Neuronal stem cell (in vitro differentiated cells): ENCODE measurements at regions not wholly inside any gene's neighbourhood (a gene's known extent, or its start where the extent isn't known, plus 50 kb on each side); places are given as distances from the start of the nearest gene placed in this dataset.

Experiments
- DNase-seq: peaks from one replicate; pipeline ENCODE4 v3.0.0-alpha.2; 2013; ENCODE audit warnings: low spot score
- H2AFZ ChIP-seq: one replicate; pipeline ENCODE4 v1.6.1; 2013; ENCODE audit warnings: mild to moderate bottlenecking, low read length, inconsistent platforms
- H2AK5ac ChIP-seq: 2 replicates; pipeline ENCODE4 v1.6.1; 2013; ENCODE audit warnings: low read depth, mild to moderate bottlenecking, inconsistent platforms, low read length, moderate library complexity, mixed read lengths
- H2BK120ac ChIP-seq: 2 replicates; pipeline ENCODE4 v1.6.1; 2013; ENCODE audit warnings: low read depth, mild to moderate bottlenecking, inconsistent platforms, low read length, moderate library complexity, mixed read lengths
- H2BK12ac ChIP-seq: one replicate; pipeline ENCODE4 v1.6.1; 2013; ENCODE audit warnings: low read length, inconsistent platforms
- H2BK15ac ChIP-seq: 2 replicates; pipeline ENCODE4 v1.6.1; 2013; ENCODE audit warnings: mild to moderate bottlenecking, low read length, inconsistent platforms, mixed read lengths
- H2BK5ac ChIP-seq: one replicate; pipeline ENCODE4 v1.6.1; 2013; ENCODE audit warnings: inconsistent platforms, mild to moderate bottlenecking, low read length, moderate library complexity
- H3K14ac ChIP-seq: one replicate; pipeline ENCODE4 v1.6.1; 2013; ENCODE audit warnings: low read length, inconsistent platforms
- H3K18ac ChIP-seq: 2 replicates; pipeline ENCODE4 v1.6.1; 2013; ENCODE audit warnings: low read length, inconsistent platforms
- H3K23ac ChIP-seq: 2 replicates; pipeline ENCODE4 v1.6.1; 2013; ENCODE audit warnings: low read depth, mild to moderate bottlenecking, mixed read lengths, low read length, inconsistent platforms; ENCODE audit not compliant: poor library complexity
- H3K27ac ChIP-seq: replicated peaks from 3 replicates; pipeline ENCODE4 v1.5.1; 2013; ENCODE audit warnings: low read length, inconsistent platforms
- H3K27me3 ChIP-seq, 3 experiments: 2 replicates each; pipeline ENCODE4 v1.6.1; 2013; ENCODE audit warnings: low read length in 3 of 3, mild to moderate bottlenecking in 2 of 3, inconsistent platforms in 1 of 3, low read depth in 1 of 3, mixed read lengths in 1 of 3, moderate library complexity in 1 of 3; ENCODE audit not compliant: control insufficient read depth in 3 of 3, insufficient read depth in 3 of 3
- H3K36me3 ChIP-seq, 2 donors: replicated peaks in 1 of 2; 2 replicates each; pipeline ENCODE4 v1.6.1; 2013; ENCODE audit warnings: low read length in 2 of 2; ENCODE audit not compliant: control insufficient read depth in 2 of 2, insufficient read depth in 2 of 2
- H3K4ac ChIP-seq: 2 replicates; pipeline ENCODE4 v1.6.1; 2013; ENCODE audit warnings: inconsistent platforms, mild to moderate bottlenecking, low read length, moderate library complexity
- H3K4me1 ChIP-seq, 2 donors: 1 replicate in 1 of 2; 2 replicates in 1 of 2; pipeline ENCODE4 v1.6.1; 2013; ENCODE audit warnings: low read length in 2 of 2, low read depth in 1 of 2; ENCODE audit not compliant: control insufficient read depth in 2 of 2, insufficient read depth in 1 of 2
- H3K4me2 ChIP-seq: one replicate; pipeline ENCODE4 v1.6.1; 2013; ENCODE audit warnings: mild to moderate bottlenecking, low read length, inconsistent platforms; ENCODE audit not compliant: insufficient read depth, poor library complexity, severe bottlenecking
- H3K4me3 ChIP-seq, 2 donors: 2 replicates each; pipeline ENCODE4 v1.5.1; 2013; ENCODE audit warnings: low read length in 2 of 2, mild to moderate bottlenecking in 2 of 2, inconsistent platforms in 1 of 2, moderate library complexity in 1 of 2
- H3K79me1 ChIP-seq: one replicate; pipeline ENCODE4 v1.6.1; 2013; ENCODE audit warnings: low read depth, mild to moderate bottlenecking, inconsistent platforms, low read length, moderate library complexity
- H3K9ac ChIP-seq: one replicate; pipeline ENCODE4 v1.6.1; 2013; ENCODE audit warnings: mild to moderate bottlenecking, low read depth, low read length, inconsistent platforms; ENCODE audit not compliant: poor library complexity
- H3K9me3 ChIP-seq, 2 donors: replicated peaks in 1 of 2; 2 replicates each; pipeline versions ENCODE3 to v1.6.1; 2013; ENCODE audit warnings: low read length in 2 of 2, mild to moderate bottlenecking in 2 of 2, inconsistent platforms in 1 of 2, low read depth in 1 of 2, mixed read lengths in 1 of 2, moderate library complexity in 1 of 2; ENCODE audit not compliant: control insufficient read depth in 2 of 2, insufficient read depth in 1 of 2
- H4K8ac ChIP-seq: one replicate; pipeline ENCODE4 v1.6.1; 2013; ENCODE audit warnings: low read depth, mild to moderate bottlenecking, inconsistent platforms, low read length, moderate library complexity
- H4K91ac ChIP-seq: one replicate; pipeline ENCODE4 v1.6.1; 2013; ENCODE audit warnings: low read length, low read depth, mild to moderate bottlenecking, inconsistent platforms; ENCODE audit not compliant: poor library complexity
- WGBS, 2 donors: extraction: QIAGEN DNeasy Blood & Tissue Kit; methylation state at CpG; one replicate each; pipeline ENCODE4 v1.1.7; 2013; ENCODE audit warnings: missing lambda C conversion rate in 2 of 2, mixed read lengths in 1 of 2; ENCODE audit not compliant: insufficient read length in 2 of 2, insufficient replicate concordance in 1 of 2; ENCODE audit errors: extremely low coverage in 2 of 2; 5-methylcytosine and 5-hydroxymethylcytosine counted together

DNA sequence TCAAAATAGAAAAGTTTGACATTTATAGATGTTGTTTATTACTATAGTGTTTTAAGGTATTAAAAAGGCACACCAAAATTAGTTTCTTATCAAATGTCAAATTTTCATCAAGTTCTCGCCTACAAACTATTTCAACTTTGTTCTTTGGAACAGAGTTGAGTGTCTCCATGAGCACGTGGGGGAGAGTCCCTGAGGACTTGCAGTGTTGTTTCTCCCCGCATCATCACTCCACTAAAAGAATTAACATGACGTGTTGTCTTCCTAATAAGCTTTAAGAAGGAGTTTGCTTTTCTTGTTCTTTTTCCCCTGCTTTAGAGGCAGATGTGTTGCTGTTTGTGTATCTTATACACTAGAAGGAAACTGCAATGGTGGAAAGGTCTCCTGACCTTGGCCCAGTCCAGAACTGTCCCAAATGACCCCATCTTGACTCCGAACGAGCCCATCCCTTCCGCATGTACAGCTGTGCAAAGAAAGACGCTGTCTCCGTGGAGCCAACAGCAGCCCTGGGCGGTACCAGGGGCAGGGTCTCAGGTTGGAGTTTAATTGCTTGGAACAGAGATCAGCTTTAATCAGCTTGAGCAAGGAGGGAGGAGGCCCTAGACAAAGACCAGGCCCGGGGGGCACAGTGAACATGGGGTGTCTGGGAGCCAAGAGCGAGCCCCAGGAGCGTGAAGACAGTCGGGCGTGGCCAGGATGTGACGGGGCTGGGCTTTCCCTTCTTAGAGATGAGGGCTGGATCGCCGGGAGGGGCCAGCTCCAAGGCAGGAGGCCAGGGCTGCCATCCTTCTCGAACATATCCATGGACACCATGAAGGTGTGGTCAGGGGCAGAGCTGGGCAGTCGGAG, 215.4 kb upstream of the RTL1 start:
- Histone ChIP-seq H2BK15ac (no peak overlapping the region), H3K79me1 (no peaks in the 10 kb centered on the region), H2BK120ac (no peak overlapping the region), H2BK12ac (no peak overlapping the region), H3K18ac (no peak overlapping the region), H3K4ac (no peak overlapping the region), H3K9ac (no peak overlapping the region), H3K9me3 (no peaks in the 10 kb centered on the region), H3K27me3 (peaks cover 0 to 3% (median 0%) of the 10 kb centered on the region in 3 experiments), H3K14ac (no peak overlapping the region), H4K8ac (no peak overlapping the region), H3K4me1 (peaks cover 5 to 10% of the 10 kb centered on the region in 2 donors), H3K27ac (no peak overlapping the region), H3K36me3 (no peaks in the 10 kb centered on the region), H3K4me3 (no peak overlapping the region), H3K23ac (no peak overlapping the region), H3K4me2 (no peak overlapping the region), H2AK5ac (no peak overlapping the region), H2BK5ac (no peak overlapping the region), H4K91ac (no peak overlapping the region), H2AFZ (no peak overlapping the region)
- no peak for DNase-seq
- no CpG with 5 or more reads among the region's 20 CpGs for WGBS, 2 donors

GRCh38 chr14:101119830-101120571, 216.5 kb upstream of the RTL1 start:
- no peak overlapping the region for H2BK5ac ChIP-seq
- no peak overlapping the region for H3K14ac ChIP-seq
- H2BK120ac ChIP-seq = no peak overlapping the region
- no peak overlapping the region for H2BK15ac ChIP-seq
- H3K79me1 ChIP-seq = no peaks in the 10 kb centered on the region
- no peak overlapping the region for H4K8ac ChIP-seq
- peaks cover 0 to 2% of the 10 kb centered on the region in 2 donors for H3K9me3 ChIP-seq
- no peak overlapping the region for H2BK12ac ChIP-seq
- DNase-seq = no peak
- H3K36me3 ChIP-seq = no peaks in the 10 kb centered on the region
- H2AK5ac ChIP-seq = no peak overlapping the region
- H4K91ac ChIP-seq = no peak overlapping the region
- peaks cover 5 to 10% of the 10 kb centered on the region in 2 donors for H3K4me1 ChIP-seq
- peak overlapping the region; percentile 74 for H2AFZ ChIP-seq
- H3K27me3 ChIP-seq = no peaks in the 10 kb centered on the region
- H3K9ac ChIP-seq = no peak overlapping the region
- WGBS, 2 donors = no CpG with 5 or more reads among the region's 20 CpGs
- H3K23ac ChIP-seq = no peak overlapping the region
- no peak overlapping the region for H3K4me2 ChIP-seq
- H3K27ac ChIP-seq = no peak overlapping the region
- H3K4ac ChIP-seq = no peak overlapping the region
- H3K4me3 ChIP-seq = no peak overlapping the region
- peak overlapping the region; percentile 15 for H3K18ac ChIP-seq

DNA sequence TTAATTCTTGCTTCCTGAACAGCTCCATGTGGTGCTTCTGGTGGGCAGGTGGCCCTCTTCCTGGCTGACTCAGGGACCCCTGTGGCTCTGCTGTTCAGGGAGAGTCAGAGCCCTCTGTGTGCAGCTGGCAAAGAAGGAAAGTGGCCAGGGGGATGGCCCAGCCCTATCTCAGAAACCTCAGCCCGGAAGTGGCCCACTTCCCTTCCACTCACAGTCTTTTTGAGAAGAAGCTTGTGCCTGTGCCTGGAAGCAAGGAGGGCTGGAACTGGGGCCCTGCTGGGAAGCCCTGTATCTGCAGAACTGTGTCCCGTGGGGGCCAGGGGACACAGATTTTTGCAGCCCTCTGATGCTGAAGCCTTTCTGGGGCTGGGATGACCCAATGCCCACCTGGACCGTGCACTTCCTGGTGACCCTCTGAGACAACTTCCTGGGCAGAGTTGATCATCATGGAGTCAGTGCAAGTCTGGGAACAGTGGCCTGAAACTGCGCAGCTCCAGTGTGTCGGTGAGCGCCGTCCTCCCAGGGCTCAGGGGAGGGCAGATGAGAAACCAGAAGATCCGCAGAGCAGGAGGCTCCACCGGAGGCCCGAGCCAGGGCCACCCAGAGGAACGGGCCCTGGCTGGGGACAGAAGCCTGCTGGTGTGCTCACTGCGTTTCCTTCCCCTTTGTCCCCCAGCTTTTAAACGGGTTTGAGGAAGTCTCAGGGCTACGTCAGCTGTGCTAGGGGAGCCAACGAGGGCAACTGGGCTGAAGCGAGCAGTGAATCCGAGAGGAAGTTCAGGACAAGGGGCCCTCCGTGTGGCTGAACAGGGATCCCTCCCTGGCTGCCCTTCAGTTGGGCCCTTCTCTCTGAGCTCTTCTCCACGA, 217.4 kb upstream of the RTL1 start:
- no peak overlapping the region for H3K4me3 ChIP-seq
- H2BK12ac ChIP-seq = peak overlapping the region; percentile 80
- peak overlapping the region; percentile 48 for H2AK5ac ChIP-seq
- H2BK5ac ChIP-seq = no peak overlapping the region
- peaks cover 0 to 2% of the 10 kb centered on the region in 2 donors for H3K9me3 ChIP-seq
- no peak overlapping the region for H4K8ac ChIP-seq
- no peaks in the 10 kb centered on the region for H3K36me3 ChIP-seq
- H2BK15ac ChIP-seq = no peak overlapping the region
- peak overlapping the region; percentile 74 for H2AFZ ChIP-seq
- peak overlapping the region; percentile 41 for H3K14ac ChIP-seq
- no peak overlapping the region for H3K4ac ChIP-seq
- no peak overlapping the region for H2BK120ac ChIP-seq
- peaks cover 5 to 10% of the 10 kb centered on the region in 2 donors for H3K4me1 ChIP-seq
- no peak overlapping the region for H3K4me2 ChIP-seq
- no peak overlapping the region for H3K27ac ChIP-seq
- H3K18ac ChIP-seq = peak overlapping the region; percentile 59
- no CpG with 5 or more reads among the region's 19 CpGs for WGBS, 2 donors
- no peaks in the 10 kb centered on the region for H3K27me3 ChIP-seq
- H3K23ac ChIP-seq = peak overlapping the region; percentile 34
- H3K79me1 ChIP-seq = no peaks in the 10 kb centered on the region
- no peak for DNase-seq
- peak overlapping the region; percentile 27 for H3K9ac ChIP-seq
- H4K91ac ChIP-seq = no peak overlapping the region
